Hepatocyte (in vitro differentiated cells): ENCODE measurements at regions not wholly inside any gene's neighbourhood (a gene's known extent, or its start where the extent isn't known, plus 50 kb on each side); places are given as distances from the start of the nearest gene placed in this dataset.

Experiments used
- EZH2 ChIP-seq: fragments of 200-600 bp; sonication (generic); IDR thresholded peaks from 2 replicates; pipeline ENCODE4 v1.6.1; 2016; ENCODE audit warnings: antibody characterized with exemption, mild to moderate bottlenecking, borderline replicate concordance
- EZH2phosphoT487 ChIP-seq: fragments of 200-600 bp; sonication (generic); IDR thresholded peaks from one replicate; pipeline ENCODE4 v1.6.1; 2018; ENCODE audit warnings: antibody characterized with exemption, mild to moderate bottlenecking, low read depth, moderate library complexity; ENCODE audit not compliant: unreplicated experiment, severe bottlenecking
- TF ChIP-seq, protein P1 (sequence below): fragments of 200-600 bp; sonication (generic); IDR thresholded peaks from 2 replicates; pipeline ENCODE4 v1.5.1; 2016; ENCODE audit warnings: antibody characterized with exemption, mild to moderate bottlenecking; ENCODE audit not compliant: poor library complexity

GRCh38 chrX:8914681-8915080 is 113.5 kb upstream of the FAM9A start:
- TF ChIP-seq, protein P1, sequence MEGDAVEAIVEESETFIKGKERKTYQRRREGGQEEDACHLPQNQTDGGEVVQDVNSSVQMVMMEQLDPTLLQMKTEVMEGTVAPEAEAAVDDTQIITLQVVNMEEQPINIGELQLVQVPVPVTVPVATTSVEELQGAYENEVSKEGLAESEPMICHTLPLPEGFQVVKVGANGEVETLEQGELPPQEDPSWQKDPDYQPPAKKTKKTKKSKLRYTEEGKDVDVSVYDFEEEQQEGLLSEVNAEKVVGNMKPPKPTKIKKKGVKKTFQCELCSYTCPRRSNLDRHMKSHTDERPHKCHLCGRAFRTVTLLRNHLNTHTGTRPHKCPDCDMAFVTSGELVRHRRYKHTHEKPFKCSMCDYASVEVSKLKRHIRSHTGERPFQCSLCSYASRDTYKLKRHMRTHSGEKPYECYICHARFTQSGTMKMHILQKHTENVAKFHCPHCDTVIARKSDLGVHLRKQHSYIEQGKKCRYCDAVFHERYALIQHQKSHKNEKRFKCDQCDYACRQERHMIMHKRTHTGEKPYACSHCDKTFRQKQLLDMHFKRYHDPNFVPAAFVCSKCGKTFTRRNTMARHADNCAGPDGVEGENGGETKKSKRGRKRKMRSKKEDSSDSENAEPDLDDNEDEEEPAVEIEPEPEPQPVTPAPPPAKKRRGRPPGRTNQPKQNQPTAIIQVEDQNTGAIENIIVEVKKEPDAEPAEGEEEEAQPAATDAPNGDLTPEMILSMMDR = no peak
- TF ChIP-seq EZH2 = no peak
- no peak for TF ChIP-seq EZH2phosphoT487
